Neuron (in vitro differentiated cells): ENCODE measurements at regions not wholly inside any gene's neighbourhood (a gene's known extent, or its start where the extent isn't known, plus 50 kb on each side); places are given as distances from the start of the nearest gene placed in this dataset.

Source experiments
- H2AFZ ChIP-seq: one replicate; pipeline ENCODE4 v1.6.1; 2013; ENCODE audit warnings: low read depth, mild to moderate bottlenecking, inconsistent platforms, low read length, moderate library complexity
- H3K27me3 ChIP-seq: one replicate; pipeline ENCODE4 v1.6.1; 2013; ENCODE audit warnings: low read length; ENCODE audit not compliant: insufficient read depth
- H3K36me3 ChIP-seq: one replicate; pipeline ENCODE4 v1.6.1; 2013; ENCODE audit warnings: low read length; ENCODE audit not compliant: insufficient read depth
- H3K4me1 ChIP-seq: one replicate; pipeline ENCODE4 v1.6.1; 2013; ENCODE audit warnings: low read length; ENCODE audit not compliant: insufficient read depth
- H3K4me3 ChIP-seq: 2 replicates; pipeline ENCODE4 v1.5.1; 2013; ENCODE audit warnings: mild to moderate bottlenecking, low read length, moderate library complexity
- H3K9me3 ChIP-seq: one replicate; pipeline ENCODE4 v1.6.1; 2013; ENCODE audit warnings: low read length

DNA sequence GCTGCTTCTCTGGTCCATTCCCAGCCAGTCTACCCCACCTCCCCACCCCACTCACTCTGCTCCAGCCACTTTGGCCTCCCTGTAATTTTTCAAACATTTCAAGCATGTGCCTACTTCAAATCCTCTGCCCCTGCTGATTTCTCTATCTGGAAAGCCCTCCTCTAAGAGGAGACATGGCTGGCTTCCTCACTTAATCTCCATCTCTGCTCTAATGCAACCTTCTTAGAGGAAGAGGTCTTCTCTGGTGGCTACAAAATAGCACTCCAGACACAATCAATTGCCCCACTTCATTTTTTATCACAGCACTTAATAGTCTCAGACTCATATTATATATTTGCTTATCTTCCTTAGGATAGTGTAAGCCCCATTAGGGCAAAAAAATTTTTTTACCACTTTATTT is 161.1 kb upstream of the SLC39A10 start:
- no peaks in the 10 kb centered on the region for H3K36me3 ChIP-seq
- H3K4me1 ChIP-seq = no peaks in the 10 kb centered on the region
- no peak overlapping the region for H2AFZ ChIP-seq
- no peaks in the 10 kb centered on the region for H3K9me3 ChIP-seq
- no peaks in the 10 kb centered on the region for H3K27me3 ChIP-seq
- H3K4me3 ChIP-seq = no peak overlapping the region

DNA sequence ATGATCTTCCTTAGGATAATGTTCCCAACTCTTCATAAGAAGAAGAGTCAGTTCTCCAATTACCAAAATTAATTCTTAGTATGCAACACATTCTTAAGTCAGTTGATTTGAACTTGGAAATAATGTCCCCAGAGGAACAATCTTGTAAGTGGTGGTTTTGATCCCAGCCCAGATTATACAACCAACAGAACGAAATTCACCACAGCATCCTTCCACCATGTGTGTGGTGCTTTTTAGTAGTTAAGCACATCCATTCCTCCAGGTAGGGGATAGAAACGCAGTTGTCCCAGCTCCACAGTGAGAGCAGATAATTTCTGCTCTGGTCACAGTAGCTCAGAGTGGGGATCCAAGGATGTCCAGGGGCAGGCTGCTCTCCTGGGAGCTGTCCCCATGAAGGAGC is 161.7 kb upstream of the SLC39A10 start:
- Histone ChIP-seq H3K9me3 (no peaks in the 10 kb centered on the region), H3K36me3 (no peaks in the 10 kb centered on the region), H3K27me3 (no peaks in the 10 kb centered on the region), H2AFZ (no peak overlapping the region), H3K4me3 (no peak overlapping the region), H3K4me1 (no peaks in the 10 kb centered on the region)

DNA sequence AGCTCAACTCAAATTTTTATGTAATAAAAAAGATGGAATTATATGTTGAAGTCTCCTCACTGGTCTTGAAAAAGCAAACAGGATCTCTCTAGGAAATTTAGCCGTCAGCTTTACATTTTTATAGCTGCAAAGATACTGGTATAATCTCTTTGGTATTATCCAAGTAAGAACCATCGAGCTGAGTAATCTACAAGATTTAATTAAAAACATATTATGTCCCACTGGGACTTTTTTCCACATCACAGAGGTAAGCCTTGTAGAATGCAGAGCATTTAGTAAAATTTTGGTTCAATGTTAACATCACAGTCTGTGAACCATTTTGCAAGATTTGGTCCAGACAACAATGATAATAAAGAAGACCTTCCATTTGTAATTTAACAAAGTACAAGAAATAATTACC is 162.6 kb upstream of the SLC39A10 start:
- Histone ChIP-seq H3K27me3 (no peaks in the 10 kb centered on the region), H3K4me1 (no peaks in the 10 kb centered on the region), H3K4me3 (no peak overlapping the region), H3K36me3 (no peaks in the 10 kb centered on the region), H2AFZ (no peak overlapping the region), H3K9me3 (no peaks in the 10 kb centered on the region)

DNA sequence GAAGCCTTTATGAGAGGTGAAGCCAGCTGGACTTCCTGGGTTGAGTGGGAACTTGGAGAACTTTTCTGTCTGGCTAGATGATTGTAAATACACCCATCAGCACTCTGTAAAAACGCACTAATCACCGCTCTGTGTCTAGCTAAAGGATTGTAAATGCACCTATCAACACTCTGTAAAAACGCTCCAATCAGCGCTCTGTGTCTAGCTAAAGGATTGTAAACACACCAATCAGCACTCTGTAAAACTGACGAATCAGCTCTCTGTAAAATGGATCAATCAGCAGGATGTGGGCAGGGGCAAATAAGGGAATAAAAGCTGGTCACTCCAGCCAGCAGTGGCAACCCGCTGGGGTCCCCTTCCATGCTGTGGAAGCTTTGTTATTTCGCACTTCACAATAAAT is 163.6 kb upstream of the SLC39A10 start:
- H3K27me3 ChIP-seq = no peaks in the 10 kb centered on the region
- no peak overlapping the region for H3K4me3 ChIP-seq
- no peak overlapping the region for H2AFZ ChIP-seq
- H3K36me3 ChIP-seq = no peaks in the 10 kb centered on the region
- no peaks in the 10 kb centered on the region for H3K9me3 ChIP-seq
- no peaks in the 10 kb centered on the region for H3K4me1 ChIP-seq

DNA sequence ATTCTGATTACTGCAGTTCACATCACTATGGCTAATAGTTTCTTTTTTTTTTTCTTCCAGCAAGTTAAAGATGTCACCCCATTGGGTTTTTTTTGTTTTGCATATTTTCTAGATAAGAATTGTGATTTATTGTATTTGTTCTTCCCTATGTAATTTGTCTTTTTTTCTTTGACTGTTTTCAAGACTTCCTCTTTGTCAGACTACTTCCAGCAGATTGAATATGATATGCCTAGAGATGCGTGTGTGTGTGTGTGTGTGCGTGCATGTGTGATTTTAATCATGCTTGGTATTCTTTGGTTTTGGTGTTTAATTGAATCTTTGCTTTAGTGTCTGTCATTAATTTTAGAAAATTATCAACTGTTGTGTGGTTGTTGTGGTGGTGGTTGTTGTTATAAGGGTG is 166.7 kb upstream of the SLC39A10 start:
- Histone ChIP-seq H3K27me3 (no peaks in the 10 kb centered on the region), H2AFZ (no peak overlapping the region), H3K4me1 (no peaks in the 10 kb centered on the region), H3K9me3 (no peaks in the 10 kb centered on the region), H3K4me3 (no peak overlapping the region), H3K36me3 (no peaks in the 10 kb centered on the region)

DNA sequence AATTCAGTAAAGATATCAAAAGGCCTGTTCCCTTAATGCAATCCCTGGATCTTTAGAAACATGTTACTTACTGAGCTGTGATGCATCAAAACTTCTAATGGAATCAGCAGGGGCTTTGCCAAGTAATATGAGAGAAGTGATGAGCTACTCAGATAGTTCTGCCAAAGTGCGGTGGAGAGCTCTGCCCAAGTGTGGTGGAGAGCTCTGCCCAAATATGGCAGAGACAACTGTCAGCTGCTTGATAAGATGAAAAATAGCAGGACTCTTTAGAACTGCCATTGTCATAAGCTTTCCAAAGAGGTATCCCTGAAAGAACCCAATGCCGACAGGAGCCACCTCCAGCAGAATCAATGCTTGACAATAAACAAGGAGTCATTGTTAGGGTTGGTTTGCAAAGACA is 167.9 kb upstream of the SLC39A10 start:
- H3K4me3 ChIP-seq = no peak overlapping the region
- no peaks in the 10 kb centered on the region for H3K36me3 ChIP-seq
- H3K4me1 ChIP-seq = no peaks in the 10 kb centered on the region
- no peaks in the 10 kb centered on the region for H3K27me3 ChIP-seq
- H3K9me3 ChIP-seq = no peaks in the 10 kb centered on the region
- H2AFZ ChIP-seq = no peak overlapping the region

DNA sequence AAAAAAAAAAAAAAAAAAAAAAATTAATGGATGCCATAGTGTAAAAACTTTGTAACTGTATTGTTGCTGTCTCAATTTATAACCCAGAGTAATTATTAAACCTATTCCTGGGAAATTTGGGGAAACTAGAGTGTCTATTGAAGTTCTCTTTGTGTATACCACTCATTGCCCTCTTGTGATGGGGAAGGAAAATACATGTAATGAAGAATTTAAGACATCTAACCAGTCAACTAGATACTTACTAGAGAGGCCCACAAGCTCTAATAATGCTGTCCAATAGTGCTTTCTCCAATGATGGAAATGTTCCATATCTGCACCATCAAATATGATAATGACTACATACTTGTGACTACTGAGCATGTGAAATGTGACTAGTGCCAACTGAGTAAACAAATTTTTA is 168.5 kb upstream of the SLC39A10 start:
- Histone ChIP-seq H3K27me3 (no peaks in the 10 kb centered on the region), H3K36me3 (no peaks in the 10 kb centered on the region), H2AFZ (no peak overlapping the region), H3K4me3 (no peak overlapping the region), H3K9me3 (no peaks in the 10 kb centered on the region), H3K4me1 (no peaks in the 10 kb centered on the region)

DNA sequence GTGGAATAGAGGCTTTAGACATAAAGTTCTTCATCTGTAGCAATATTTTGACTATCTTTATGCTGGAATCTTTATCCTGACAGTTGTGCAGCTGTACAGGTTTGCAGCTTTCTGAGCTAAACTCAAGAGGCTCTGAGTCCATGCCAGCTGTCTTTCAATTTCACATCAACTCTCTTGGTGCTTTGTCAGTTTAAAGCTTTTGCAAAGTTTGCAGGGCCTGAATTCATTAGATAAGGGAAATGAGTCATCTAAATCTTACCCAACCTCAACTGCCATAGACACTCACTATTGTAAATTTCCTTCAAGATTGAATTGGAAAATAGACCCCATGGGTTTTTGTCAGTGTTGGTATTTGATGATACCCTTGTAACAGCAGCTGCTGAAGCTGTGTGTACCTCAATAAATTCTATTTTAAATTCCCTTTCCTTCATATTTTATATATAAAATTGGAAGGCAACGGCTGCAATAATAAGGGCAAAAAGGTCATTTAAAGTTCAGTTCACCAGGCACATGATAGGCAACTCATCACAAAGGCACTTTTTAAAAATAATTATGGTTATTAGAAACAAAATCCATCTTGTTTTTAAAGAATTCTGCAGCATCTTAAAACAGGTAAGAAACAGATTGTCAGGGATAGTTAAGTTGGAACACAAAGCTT is 169.9 kb upstream of the SLC39A10 start:
- Histone ChIP-seq H3K9me3 (no peaks in the 10 kb centered on the region), H2AFZ (no peak overlapping the region), H3K27me3 (no peaks in the 10 kb centered on the region), H3K4me3 (no peak overlapping the region), H3K4me1 (no peaks in the 10 kb centered on the region), H3K36me3 (no peaks in the 10 kb centered on the region)

DNA sequence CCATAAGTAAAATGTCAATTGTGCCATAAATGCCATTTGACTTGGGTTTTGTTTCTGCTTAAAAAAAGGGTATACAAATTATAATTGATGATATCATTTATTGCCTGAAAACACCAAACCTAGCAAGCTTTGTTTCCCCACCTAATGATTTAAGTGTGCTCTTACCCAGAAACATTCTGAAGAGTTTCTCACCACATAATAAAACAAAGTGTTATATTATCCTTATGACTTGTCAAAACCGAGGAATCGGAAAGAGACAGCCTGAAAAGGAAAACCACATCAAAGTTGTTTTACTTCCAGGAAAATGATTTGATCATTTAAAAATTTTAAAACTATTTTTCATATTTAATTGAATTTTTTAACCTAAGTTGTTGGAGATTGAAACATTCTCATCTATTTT is 170.5 kb upstream of the SLC39A10 start:
- H2AFZ ChIP-seq = no peak overlapping the region
- H3K4me1 ChIP-seq = no peaks in the 10 kb centered on the region
- no peaks in the 10 kb centered on the region for H3K27me3 ChIP-seq
- H3K9me3 ChIP-seq = no peaks in the 10 kb centered on the region
- H3K4me3 ChIP-seq = no peak overlapping the region
- no peaks in the 10 kb centered on the region for H3K36me3 ChIP-seq

DNA sequence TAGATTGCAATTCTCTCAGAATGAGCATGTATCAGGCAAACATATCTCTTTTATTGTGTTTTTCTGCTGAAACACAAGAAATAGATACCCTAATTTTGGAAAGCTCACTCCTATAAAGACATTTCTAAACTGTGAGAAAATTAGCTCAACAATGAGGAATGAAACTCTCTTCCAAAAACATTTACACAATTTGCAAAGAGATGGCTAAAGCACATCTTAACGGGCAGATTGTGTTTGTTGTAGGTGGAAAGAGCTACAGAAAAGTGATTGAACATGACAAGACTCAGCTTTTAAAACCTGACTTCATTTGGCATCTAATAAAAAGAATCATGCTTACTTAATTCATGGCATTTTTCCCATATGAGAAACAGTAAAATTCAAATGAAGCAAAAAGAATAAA is 175.0 kb upstream of the SLC39A10 start:
- Histone ChIP-seq H3K27me3 (no peaks in the 10 kb centered on the region), H2AFZ (no peak overlapping the region)

DNA sequence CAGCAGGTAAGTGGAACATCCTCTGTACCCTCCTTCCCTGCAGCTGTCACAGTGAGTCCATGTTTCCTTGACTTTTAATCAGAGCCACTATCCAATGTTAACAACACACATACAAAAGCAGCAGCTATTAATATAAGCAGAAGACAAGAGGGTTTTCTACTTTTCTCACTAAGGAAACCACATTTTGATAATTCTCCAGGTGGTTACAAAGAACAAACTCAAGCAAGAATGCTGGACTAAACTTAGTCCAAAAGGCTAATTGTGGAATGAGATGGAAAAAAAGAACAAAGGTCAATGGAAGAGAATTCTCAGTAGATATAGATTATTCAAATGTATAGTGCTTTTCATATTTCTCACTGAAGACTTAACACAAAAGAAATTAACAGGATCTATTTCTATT is 176.9 kb upstream of the SLC39A10 start:
- no peaks in the 10 kb centered on the region for H3K36me3 ChIP-seq
- H3K4me1 ChIP-seq = no peaks in the 10 kb centered on the region
- H2AFZ ChIP-seq = no peak overlapping the region
- H3K4me3 ChIP-seq = no peak overlapping the region
- no peaks in the 10 kb centered on the region for H3K27me3 ChIP-seq
- no peaks in the 10 kb centered on the region for H3K9me3 ChIP-seq

More for the DNA sequence above, 175.0 kb upstream of the SLC39A10 start:
- Histone ChIP-seq H3K4me3 (no peak overlapping the region), H3K9me3 (no peaks in the 10 kb centered on the region), H3K36me3 (no peaks in the 10 kb centered on the region), H3K4me1 (no peaks in the 10 kb centered on the region)

DNA sequence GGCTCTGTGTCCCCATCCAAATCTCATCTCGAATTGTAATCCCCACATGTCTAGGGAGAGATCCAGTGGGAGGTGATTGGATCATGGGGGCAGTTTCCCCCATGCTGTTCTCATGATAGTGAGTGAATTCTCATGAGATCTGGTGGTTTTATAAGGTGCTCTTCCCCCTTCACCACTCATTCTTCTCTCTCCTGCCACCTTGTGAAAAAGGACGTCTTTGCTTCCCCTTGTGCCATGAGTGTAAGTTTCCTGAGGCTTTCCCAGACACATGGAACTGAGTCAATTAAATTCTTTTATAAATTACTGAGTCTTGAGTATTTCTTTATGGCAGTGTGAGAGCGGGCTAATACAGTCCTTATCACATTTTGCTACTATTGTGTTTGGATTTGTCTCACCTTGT is 177.6 kb upstream of the SLC39A10 start:
- Histone ChIP-seq H3K27me3 (no peaks in the 10 kb centered on the region), H3K4me3 (no peak overlapping the region), H3K36me3 (no peaks in the 10 kb centered on the region), H3K9me3 (no peaks in the 10 kb centered on the region), H2AFZ (no peak overlapping the region), H3K4me1 (no peaks in the 10 kb centered on the region)

DNA sequence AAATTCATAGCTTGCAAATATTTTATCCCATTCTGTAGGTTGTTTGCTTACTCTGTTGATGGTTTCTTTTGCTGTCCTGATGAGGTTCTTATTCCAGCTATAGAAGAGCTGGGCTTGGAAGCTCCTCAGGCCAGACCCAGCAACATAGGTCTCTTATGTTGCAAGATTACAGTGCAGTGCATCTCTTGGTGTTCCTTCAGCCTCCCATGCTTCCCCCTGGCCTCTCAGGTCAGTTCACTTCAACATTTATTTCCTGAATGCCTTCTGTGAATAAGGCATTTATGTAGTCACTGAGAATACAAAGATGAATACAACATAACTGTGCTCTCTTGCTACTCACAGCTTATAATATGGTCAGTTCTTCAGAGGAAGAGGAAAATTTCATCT is 179.0 kb upstream of the SLC39A10 start:
- Histone ChIP-seq H3K4me3 (no peak overlapping the region), H3K27me3 (no peaks in the 10 kb centered on the region), H3K9me3 (no peaks in the 10 kb centered on the region), H2AFZ (no peak overlapping the region), H3K36me3 (no peaks in the 10 kb centered on the region), H3K4me1 (no peaks in the 10 kb centered on the region)

DNA sequence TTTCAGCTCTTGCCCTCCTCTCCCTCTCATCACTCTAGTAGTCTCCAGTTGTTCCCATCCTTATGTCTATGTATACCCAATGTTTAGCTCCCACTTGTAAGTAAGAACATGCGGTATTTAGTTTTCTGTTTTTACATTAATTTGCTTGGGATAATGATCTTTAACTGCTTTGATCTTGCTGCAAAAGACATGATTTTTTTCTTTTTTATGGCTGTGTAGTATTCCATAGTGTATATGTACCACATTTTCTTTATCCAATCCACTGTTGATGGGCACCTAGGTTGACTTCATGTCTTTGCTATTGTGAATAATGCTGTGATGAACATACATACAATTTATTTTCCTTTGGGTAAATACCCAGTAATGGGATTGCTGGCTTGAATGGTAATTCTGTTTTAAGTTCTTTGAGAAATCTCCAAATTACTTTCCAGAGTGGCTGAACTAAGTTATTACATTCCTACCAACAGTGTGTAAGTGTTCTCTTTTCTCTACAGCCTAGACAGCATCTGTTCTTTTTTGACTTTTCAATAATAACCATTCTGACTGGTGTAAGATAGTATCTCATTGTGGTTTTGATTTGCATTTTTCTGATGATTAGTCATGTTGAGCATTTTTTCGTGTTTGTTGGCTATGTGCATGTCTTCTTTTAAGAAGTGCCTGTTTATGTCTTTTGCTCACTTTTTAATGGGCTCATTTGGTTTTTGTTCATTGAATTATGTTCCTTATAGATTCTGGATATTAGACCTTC is 179.6 kb upstream of the SLC39A10 start:
- no peaks in the 10 kb centered on the region for H3K36me3 ChIP-seq
- no peaks in the 10 kb centered on the region for H3K27me3 ChIP-seq
- no peak overlapping the region for H2AFZ ChIP-seq
- no peaks in the 10 kb centered on the region for H3K9me3 ChIP-seq
- H3K4me3 ChIP-seq = no peak overlapping the region
- H3K4me1 ChIP-seq = no peaks in the 10 kb centered on the region
